ENCODE measurements at regions not wholly inside any gene's neighbourhood (a gene's known extent, or its start where the extent isn't known, plus 50 kb on each side); places are given as distances from the start of the nearest gene placed in this dataset.

DNA sequence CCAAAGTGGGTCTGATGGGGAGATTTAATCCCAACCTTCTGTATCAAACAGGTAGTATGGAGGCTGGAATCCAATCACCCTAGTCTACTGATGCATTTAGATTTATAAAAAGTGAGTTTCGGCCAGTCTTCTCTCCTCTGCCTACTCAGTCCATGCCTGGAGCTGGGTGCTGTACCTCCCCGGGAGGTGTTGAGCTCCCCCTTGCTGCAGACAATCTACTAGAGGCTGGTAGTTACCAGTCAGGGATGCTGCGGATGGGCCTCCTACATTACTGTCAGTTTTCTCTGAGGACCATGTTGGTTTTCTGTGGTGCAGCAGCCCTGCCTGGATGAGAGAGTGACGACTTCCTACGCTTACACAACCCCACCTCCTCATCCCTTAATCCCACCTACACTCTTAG lies 118.6 kb upstream of the CELF4 start:
- TF ChIP-seq, protein P1, sequence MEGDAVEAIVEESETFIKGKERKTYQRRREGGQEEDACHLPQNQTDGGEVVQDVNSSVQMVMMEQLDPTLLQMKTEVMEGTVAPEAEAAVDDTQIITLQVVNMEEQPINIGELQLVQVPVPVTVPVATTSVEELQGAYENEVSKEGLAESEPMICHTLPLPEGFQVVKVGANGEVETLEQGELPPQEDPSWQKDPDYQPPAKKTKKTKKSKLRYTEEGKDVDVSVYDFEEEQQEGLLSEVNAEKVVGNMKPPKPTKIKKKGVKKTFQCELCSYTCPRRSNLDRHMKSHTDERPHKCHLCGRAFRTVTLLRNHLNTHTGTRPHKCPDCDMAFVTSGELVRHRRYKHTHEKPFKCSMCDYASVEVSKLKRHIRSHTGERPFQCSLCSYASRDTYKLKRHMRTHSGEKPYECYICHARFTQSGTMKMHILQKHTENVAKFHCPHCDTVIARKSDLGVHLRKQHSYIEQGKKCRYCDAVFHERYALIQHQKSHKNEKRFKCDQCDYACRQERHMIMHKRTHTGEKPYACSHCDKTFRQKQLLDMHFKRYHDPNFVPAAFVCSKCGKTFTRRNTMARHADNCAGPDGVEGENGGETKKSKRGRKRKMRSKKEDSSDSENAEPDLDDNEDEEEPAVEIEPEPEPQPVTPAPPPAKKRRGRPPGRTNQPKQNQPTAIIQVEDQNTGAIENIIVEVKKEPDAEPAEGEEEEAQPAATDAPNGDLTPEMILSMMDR (conservative IDR thresholded peaks at IDR 0.05; ENCODE audit: low read depth, low read length), result no peak
- no peak overlapping the region for H3K4me3 ChIP-seq (ENCODE audit: low read depth, low read length)
- DNase-seq (ENCODE audit: low read depth), result no peak

GRCh38 chr18:37680911-37681310 lies 115.3 kb upstream of the CELF4 start:
- TF ChIP-seq, protein P1 (conservative IDR thresholded peaks at IDR 0.05; ENCODE audit: low read depth, low read length), result no peak
- DNase-seq (ENCODE audit: low read depth), result no peak
- H3K4me3 ChIP-seq (ENCODE audit: low read depth, low read length), result no peak overlapping the region

- TF ChIP-seq, protein P1 (conservative IDR thresholded peaks at IDR 0.05; ENCODE audit: low read depth, low read length), result no peak
- H3K4me3 ChIP-seq (ENCODE audit: low read depth, low read length), result no peak overlapping the region
- DNase-seq (ENCODE audit: low read depth), result no peak
These were observed 110.7 kb upstream of the CELF4 start for GRCh38 chr18:37676276-37676675.

GRCh38 chr18:37675699-37676098 lies 110.1 kb upstream of the CELF4 start:
- TF ChIP-seq, protein P1 (conservative IDR thresholded peaks at IDR 0.05; ENCODE audit: low read depth, low read length), result no peak
- no peak for DNase-seq (ENCODE audit: low read depth)

DNA sequence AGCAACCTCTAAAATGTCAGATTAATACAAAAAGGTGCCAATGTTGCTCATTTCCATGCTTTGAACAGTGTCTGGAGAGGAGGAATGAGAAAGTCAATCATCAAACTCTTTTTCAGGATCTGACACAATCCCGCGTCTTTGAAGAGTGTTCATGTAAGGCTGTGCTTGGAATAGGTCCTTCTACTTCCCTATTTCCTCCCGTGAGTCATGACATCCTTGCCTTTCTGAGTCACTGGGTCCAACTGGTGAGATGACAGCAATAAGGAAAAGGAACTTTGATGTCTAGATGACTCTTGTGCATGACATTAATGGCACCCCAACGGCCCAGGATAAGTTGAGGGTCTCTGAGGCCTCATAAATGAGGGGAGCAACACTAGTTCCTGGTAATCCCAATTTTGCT lies 109.0 kb upstream of the CELF4 start:
- H3K4me3 ChIP-seq (ENCODE audit: low read depth, low read length), result no peak overlapping the region
- no peak for DNase-seq (ENCODE audit: low read depth)
- TF ChIP-seq, protein P1 (conservative IDR thresholded peaks at IDR 0.05; ENCODE audit: low read depth, low read length), result no peak

More at GRCh38 chr18:37675699-37676098, 110.1 kb upstream of the CELF4 start:
- no peak overlapping the region for H3K4me3 ChIP-seq (ENCODE audit: low read depth, low read length)

DNA sequence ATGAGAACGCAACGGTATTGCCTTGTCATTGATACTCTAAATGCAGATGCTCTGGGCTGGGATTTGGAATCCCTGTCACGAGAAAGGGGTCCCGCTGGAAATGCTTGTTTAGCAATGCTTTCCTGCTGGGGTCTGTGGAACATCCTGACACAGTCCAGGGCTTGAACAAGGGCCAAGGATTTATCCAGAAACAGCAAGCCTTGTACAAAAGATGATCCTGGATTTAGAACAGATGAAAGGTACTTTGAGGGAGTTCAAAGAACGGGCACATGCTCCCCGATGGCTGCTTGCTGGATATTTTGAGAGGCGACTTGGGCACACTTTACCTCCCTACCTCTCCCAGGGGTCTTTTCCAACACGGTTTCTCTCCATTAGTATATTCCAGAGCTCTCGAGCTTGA lies 108.1 kb upstream of the CELF4 start:
- TF ChIP-seq, protein P1 (conservative IDR thresholded peaks at IDR 0.05; ENCODE audit: low read depth, low read length), result no peak
- DNase-seq (ENCODE audit: low read depth), result no peak
- H3K4me3 ChIP-seq (ENCODE audit: low read depth, low read length), result no peak overlapping the region

DNA sequence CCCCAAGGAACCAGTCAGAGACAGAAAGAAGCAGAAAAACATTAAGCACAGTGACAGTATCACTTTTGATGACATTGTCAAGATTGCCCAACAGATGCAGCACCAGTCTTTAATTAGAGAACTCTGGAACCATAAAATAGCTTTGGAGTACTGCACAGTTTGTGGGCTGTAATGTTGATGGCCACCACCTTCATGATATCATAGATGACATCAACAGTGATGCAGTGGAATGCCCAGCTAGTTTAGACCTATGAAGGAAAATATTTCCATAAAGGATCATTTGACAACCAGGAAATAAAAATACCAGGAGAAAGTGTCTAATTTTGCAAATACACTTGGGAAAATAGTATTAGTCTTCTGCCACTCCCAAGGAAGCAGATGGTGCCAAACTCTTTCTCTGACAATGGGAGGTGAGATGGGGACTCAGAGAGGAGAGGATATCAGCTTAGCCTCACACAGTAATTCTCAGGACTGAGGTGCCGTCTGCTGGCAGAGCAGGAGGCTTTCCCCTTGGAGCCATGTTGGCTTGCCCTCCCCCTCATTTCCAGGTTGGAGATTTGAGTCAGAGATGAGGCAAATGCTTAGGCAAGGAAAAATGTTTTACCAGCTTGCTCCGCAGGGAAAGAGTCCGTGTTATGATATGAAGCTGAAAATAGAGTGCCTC lies 107.5 kb upstream of the CELF4 start:
- no peak for DNase-seq (ENCODE audit: low read depth)
- H3K4me3 ChIP-seq (ENCODE audit: low read depth, low read length), result no peak overlapping the region
- TF ChIP-seq, protein P1 (conservative IDR thresholded peaks at IDR 0.05; ENCODE audit: low read depth, low read length), result no peak
